Astrocyte (in vitro differentiated cells and primary cell): ENCODE measurements at regions not wholly inside any gene's neighbourhood (a gene's known extent, or its start where the extent isn't known, plus 50 kb on each side); places are given as distances from the start of the nearest gene placed in this dataset.

Experiments
- EZH2 ChIP-seq: IDR thresholded peaks from 2 replicates; pipeline ENCODE4 v1.6.1; 2012; ENCODE audit warnings: mild to moderate bottlenecking, low read length, inconsistent platforms; ENCODE audit not compliant: insufficient read depth
- TF ChIP-seq, protein P1 (sequence below): IDR thresholded peaks from 2 replicates; pipeline ENCODE4 v1.5.1; 2011; ENCODE audit warnings: low read depth, mild to moderate bottlenecking, inconsistent platforms, low read length, moderate library complexity; ENCODE audit not compliant: insufficient read depth

DNA sequence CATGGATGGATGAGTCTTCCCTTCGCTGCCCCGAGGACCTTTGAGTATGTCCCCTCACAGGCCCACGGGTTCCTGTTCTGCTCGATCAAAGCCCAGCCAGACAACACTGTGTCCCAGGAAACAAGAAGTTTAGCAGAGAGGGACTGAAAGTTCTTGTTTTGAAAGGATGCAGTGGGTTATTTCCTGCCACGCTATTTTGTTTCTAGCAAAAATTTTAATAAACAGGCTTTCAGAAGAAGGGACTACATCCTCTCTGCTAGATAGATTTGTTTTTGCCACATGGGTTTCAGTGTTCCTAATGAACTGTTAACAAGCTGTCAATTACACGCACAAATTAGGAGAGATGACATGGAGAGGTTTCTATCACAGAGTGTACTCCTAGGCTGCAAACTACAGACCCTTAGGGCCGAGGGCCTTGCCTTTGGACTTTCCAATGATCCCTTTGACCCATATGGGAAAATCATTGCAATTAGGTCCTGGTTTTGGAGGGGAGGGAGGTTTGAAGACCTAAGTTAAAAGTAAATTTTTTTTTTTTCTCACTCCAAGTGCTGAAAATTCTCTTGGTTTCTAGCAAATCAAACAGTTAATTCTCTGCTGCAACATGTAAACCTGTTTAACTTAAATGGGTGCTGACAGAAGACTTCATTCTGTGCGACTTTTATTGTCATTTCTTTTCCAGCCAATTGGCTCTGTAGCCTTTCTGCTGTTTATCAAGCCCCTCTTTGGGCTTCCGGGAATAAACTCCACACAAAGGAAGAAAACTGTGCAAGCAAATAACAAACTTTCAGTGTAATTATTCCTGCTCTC, 81.4 kb downstream of the RCN1 start:
- TF ChIP-seq, protein P1, sequence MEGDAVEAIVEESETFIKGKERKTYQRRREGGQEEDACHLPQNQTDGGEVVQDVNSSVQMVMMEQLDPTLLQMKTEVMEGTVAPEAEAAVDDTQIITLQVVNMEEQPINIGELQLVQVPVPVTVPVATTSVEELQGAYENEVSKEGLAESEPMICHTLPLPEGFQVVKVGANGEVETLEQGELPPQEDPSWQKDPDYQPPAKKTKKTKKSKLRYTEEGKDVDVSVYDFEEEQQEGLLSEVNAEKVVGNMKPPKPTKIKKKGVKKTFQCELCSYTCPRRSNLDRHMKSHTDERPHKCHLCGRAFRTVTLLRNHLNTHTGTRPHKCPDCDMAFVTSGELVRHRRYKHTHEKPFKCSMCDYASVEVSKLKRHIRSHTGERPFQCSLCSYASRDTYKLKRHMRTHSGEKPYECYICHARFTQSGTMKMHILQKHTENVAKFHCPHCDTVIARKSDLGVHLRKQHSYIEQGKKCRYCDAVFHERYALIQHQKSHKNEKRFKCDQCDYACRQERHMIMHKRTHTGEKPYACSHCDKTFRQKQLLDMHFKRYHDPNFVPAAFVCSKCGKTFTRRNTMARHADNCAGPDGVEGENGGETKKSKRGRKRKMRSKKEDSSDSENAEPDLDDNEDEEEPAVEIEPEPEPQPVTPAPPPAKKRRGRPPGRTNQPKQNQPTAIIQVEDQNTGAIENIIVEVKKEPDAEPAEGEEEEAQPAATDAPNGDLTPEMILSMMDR, result no peak
- no peak for TF ChIP-seq EZH2
